Ovary (tissue), 7 donors: ENCODE measurements at regions not wholly inside any gene's neighbourhood (a gene's known extent, or its start where the extent isn't known, plus 50 kb on each side); places are given as distances from the start of the nearest gene placed in this dataset.

Source experiments
- DNase-seq, 5 donors: peaks; one replicate each; pipeline ENCODE4 v3.0.0-alpha.2; 2019 to 2020
- H3K27ac ChIP-seq, 2 donors: fragments of 200-600 bp; one replicate each; pipeline versions ENCODE4 v1.5.1 to v1.8.0; 2019 to 2022
- H3K27me3 ChIP-seq: fragments of 200-600 bp; one replicate; pipeline ENCODE4 v1.8.0; 2022
- H3K36me3 ChIP-seq: fragments of 200-600 bp; sonication (generic); one replicate; pipeline ENCODE4 v1.5.1; 2019
- H3K4me1 ChIP-seq: one replicate; pipeline ENCODE4 v1.8.1; 2013; ENCODE audit warnings: mild to moderate bottlenecking, moderate library complexity; ENCODE audit not compliant: insufficient read depth
- H3K4me3 ChIP-seq: fragments of 200-600 bp; sonication (generic); one replicate; pipeline ENCODE4 v1.5.1; 2017
- H3K9me3 ChIP-seq, 2 donors: fragments of 200-600 bp in 1 of 2; sonication (generic) in 1 of 2; one replicate each; pipeline versions ENCODE4 v1.5.1 to v1.8.1; 2013 to 2019; ENCODE audit warnings: mild to moderate bottlenecking in 1 of 2, moderate library complexity in 1 of 2
- EP300 ChIP-seq: sonication (generic); formaldehyde crosslinking; IDR thresholded peaks from one replicate; pipeline ENCODE4 v1.6.1; 2017; ENCODE audit warnings: antibody characterized with exemption
- POLR2A ChIP-seq: fragments of 450-650 bp; IDR thresholded peaks from one replicate; pipeline ENCODE4 v1.6.1; 2017; ENCODE audit warnings: antibody characterized with exemption, mild to moderate bottlenecking, moderate library complexity
- WGBS, 3 donors: extraction: QIAGEN DNeasy Blood & Tissue Kit in 1 of 3; methylation state at CpG; one replicate each; pipeline versions ENCODE4 v1.1.5 to v1.1.7; 2013 to 2017; 5-methylcytosine and 5-hydroxymethylcytosine counted together
- intact Hi-C, 4 donors: fragments of 100-400 bp; cut with DNase I; formaldehyde crosslinking; loops; one replicate each; pipeline versions ENCODE4 v1.11.0 to v1.15.1; 2022 to 2023
- TF ChIP-seq, protein P1 (sequence below), 3 donors: fragments of 450-650 bp in 2 of 3; fragments of 200-600 bp in 1 of 3; IDR thresholded peaks; one replicate each; pipeline versions ENCODE4 v1.5.1 to v1.8.0; 2016 to 2022; ENCODE audit warnings: antibody characterized with exemption in 3 of 3, mild to moderate bottlenecking in 1 of 3
- donor health status: DM: no; HTN: no; CAD: no; lungs with moderate emphysema.
- donor health status: DM: no; HTN: no; CAD: no.
- donor health status: Bipolar disorder and iron deficiency.
- donor health status: DM: no; HTN: no; CAD: no.
- donor health status: DM: yes; HTN: yes; CAD: no.

DNA sequence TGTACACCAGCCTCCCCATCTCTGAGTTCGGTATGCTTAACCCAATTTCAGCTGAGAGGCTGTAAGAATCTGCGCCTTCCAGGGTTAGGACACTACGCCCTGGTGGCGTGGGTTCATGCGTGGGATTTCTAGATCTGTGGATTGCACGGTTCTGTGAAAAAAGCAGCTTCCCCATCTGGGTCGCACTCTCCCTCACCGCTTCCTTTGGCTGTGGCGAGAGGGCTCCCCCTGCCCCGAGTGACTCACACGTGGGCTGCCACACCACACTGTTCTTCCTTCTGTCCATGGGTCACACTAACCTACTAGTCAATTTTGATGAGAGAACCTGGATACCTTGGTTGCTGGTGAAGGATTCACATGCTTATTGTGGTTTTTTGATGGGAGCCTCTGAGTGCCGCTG lies 256.0 kb upstream of the MAF start:
- Histone ChIP-seq H3K4me1 (no peaks in the 10 kb centered on the region), H3K4me3 (no peak overlapping the region), H3K9me3 (no peaks in the 10 kb centered on the region), H3K36me3 (no peaks in the 10 kb centered on the region), H3K27me3 (no peaks in the 10 kb centered on the region), H3K27ac (no peak overlapping the region)
- no peak for TF ChIP-seq POLR2A
- TF ChIP-seq EP300 = no peak
- TF ChIP-seq, protein P1, sequence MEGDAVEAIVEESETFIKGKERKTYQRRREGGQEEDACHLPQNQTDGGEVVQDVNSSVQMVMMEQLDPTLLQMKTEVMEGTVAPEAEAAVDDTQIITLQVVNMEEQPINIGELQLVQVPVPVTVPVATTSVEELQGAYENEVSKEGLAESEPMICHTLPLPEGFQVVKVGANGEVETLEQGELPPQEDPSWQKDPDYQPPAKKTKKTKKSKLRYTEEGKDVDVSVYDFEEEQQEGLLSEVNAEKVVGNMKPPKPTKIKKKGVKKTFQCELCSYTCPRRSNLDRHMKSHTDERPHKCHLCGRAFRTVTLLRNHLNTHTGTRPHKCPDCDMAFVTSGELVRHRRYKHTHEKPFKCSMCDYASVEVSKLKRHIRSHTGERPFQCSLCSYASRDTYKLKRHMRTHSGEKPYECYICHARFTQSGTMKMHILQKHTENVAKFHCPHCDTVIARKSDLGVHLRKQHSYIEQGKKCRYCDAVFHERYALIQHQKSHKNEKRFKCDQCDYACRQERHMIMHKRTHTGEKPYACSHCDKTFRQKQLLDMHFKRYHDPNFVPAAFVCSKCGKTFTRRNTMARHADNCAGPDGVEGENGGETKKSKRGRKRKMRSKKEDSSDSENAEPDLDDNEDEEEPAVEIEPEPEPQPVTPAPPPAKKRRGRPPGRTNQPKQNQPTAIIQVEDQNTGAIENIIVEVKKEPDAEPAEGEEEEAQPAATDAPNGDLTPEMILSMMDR (IDR thresholded peaks at IDR 0.05) = no peak
- WGBS, 3 donors = 91 to 94% (median 92%) methylated on average over 12 of the region's 12 CpGs
- DNase-seq = no peak
- intact Hi-C loops = no loop called here

- TF ChIP-seq, protein P1 (IDR thresholded peaks at IDR 0.05) = no peak
- TF ChIP-seq POLR2A (no peak), EP300 (no peak)
- Histone ChIP-seq H3K27me3 (no peaks in the 10 kb centered on the region), H3K36me3 (no peaks in the 10 kb centered on the region), H3K4me3 (no peak overlapping the region), H3K4me1 (no peaks in the 10 kb centered on the region), H3K9me3 (no peaks in the 10 kb centered on the region), H3K27ac (no peak overlapping the region)
- DNase-seq = no peak
- intact Hi-C loops = no loop called here
- 42 to 53% (median 45%) methylated on average over 3 of the region's 3 CpGs for WGBS, 3 donors
Measured at GRCh38 chr16:79850348-79850747, 249.8 kb upstream of the MAF start.

- 89 to 91% (median 91%) methylated on average over 10 of the region's 10 CpGs for WGBS, 3 donors
- DNase-seq = no peak
- TF ChIP-seq EP300 (no peak), POLR2A (no peak)
- TF ChIP-seq, protein P1 (IDR thresholded peaks at IDR 0.05) = no peak
- Histone ChIP-seq H3K4me3 (no peak overlapping the region), H3K36me3 (no peaks in the 10 kb centered on the region), H3K4me1 (no peaks in the 10 kb centered on the region), H3K9me3 (no peaks in the 10 kb centered on the region), H3K27me3 (no peaks in the 10 kb centered on the region), H3K27ac (no peak overlapping the region)
- intact Hi-C loops = no loop called here
Measured at GRCh38 chr16:79849119-79849518, 248.6 kb upstream of the MAF start.

- Histone ChIP-seq H3K27me3 (no peaks in the 10 kb centered on the region), H3K4me3 (no peak overlapping the region), H3K9me3 (no peaks in the 10 kb centered on the region), H3K4me1 (no peaks in the 10 kb centered on the region), H3K27ac (no peak overlapping the region), H3K36me3 (no peaks in the 10 kb centered on the region)
- intact Hi-C loops = no loop called here
- 72 to 85% (median 75%) methylated on average over 6 of the region's 6 CpGs for WGBS, 3 donors
- no peak for TF ChIP-seq EP300
- TF ChIP-seq, protein P1 (IDR thresholded peaks at IDR 0.05) = no peak
- TF ChIP-seq POLR2A = no peak
- no peak for DNase-seq
Measured at GRCh38 chr16:79848719-79849118, 248.2 kb upstream of the MAF start.

DNA sequence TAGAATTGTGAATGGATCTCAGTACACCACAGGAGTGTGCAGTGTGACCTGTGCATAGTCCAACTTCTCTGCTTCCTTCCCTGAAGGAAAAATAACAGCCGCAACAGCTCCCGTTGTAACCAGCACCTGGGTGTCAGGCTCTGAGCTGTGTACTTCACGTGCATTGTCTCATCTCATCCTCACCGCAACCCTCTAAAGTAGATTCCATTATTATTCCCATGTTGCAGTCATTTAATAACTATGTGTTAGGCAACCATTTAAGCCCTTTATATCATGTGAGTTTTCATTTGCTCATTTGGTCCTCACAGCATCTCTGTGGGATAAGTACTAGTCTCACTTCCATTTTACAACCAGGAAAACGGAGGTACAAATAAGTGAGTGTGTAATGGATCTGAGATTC lies 247.0 kb upstream of the MAF start:
- no peaks in the 10 kb centered on the region for H3K27me3 ChIP-seq
- H3K9me3 ChIP-seq = no peaks in the 10 kb centered on the region
- DNase-seq = no peak
- H3K27ac ChIP-seq = no peak overlapping the region
- 78 to 82% (median 80%) methylated on average over 5 of the region's 5 CpGs for WGBS, 3 donors
- H3K4me1 ChIP-seq = no peaks in the 10 kb centered on the region
- TF ChIP-seq EP300 (no peak), POLR2A (no peak)
- TF ChIP-seq, protein P1 (IDR thresholded peaks at IDR 0.05) = no peak
- no peaks in the 10 kb centered on the region for H3K36me3 ChIP-seq
- intact Hi-C loops = no loop called here
- no peak overlapping the region for H3K4me3 ChIP-seq
